GM12872 (cell line): ENCODE measurements at regions not wholly inside any gene's neighbourhood (a gene's known extent, or its start where the extent isn't known, plus 50 kb on each side); places are given as distances from the start of the nearest gene placed in this dataset.

Experiments
- CTCF ChIP-seq: IDR thresholded peaks from 3 replicates; pipeline ENCODE4 v1.5.1; 2011; ENCODE audit warnings: low read depth, mild to moderate bottlenecking, low read length, moderate library complexity; ENCODE audit not compliant: insufficient read depth

- TF ChIP-seq CTCF = no peak
Measured at GRCh38 chr4:170491981-170492380, 402.2 kb upstream of the AADAT start.

GRCh38 chr4:170476351-170476750 lies 386.6 kb upstream of the AADAT start:
- TF ChIP-seq CTCF = no peak

- no peak for TF ChIP-seq CTCF
Measured at GRCh38 chr4:170465429-170465828, 375.7 kb upstream of the AADAT start.

GRCh38 chr4:170464614-170465197 lies 374.9 kb upstream of the AADAT start:
- TF ChIP-seq CTCF = no peak

GRCh38 chr4:170446782-170447181 lies 357.0 kb upstream of the AADAT start:
- TF ChIP-seq CTCF = no peak

- TF ChIP-seq CTCF = no peak
Measured at GRCh38 chr4:170428929-170429328, 339.2 kb upstream of the AADAT start.

- no peak for TF ChIP-seq CTCF
Measured at GRCh38 chr4:170425521-170426143, 335.9 kb upstream of the AADAT start.
